HG02623 (cell line): ENCODE measurements at regions not wholly inside any gene's neighbourhood (a gene's known extent, or its start where the extent isn't known, plus 50 kb on each side); places are given as distances from the start of the nearest gene placed in this dataset.
"Not testable (repeated sequence)": the region's sequence is repeated elsewhere in the genome, so short reads cannot be mapped to it uniquely, and the experiment has no call there.

Experiments used
- ATAC-seq: cut with Tn5 transposase; IDR thresholded peaks from one replicate; pipeline ENCODE4 v1.9.1; 2021; ENCODE audit warnings: moderate library complexity; ENCODE audit not compliant: unreplicated experiment

- no peak for ATAC-seq
Observed at GRCh38 chr7:91668217-91668616, 212.3 kb downstream of the MTERF1 start.

- ATAC-seq = no peak
Observed at GRCh38 chr7:91671245-91671644, 209.3 kb downstream of the MTERF1 start.

GRCh38 chr7:91674470-91674869 lies 206.0 kb downstream of the MTERF1 start:
- ATAC-seq = no peak

- ATAC-seq = no peak
Observed at GRCh38 chr7:91681718-91682117, 198.8 kb downstream of the MTERF1 start.

GRCh38 chr7:91683823-91684222 lies 196.7 kb downstream of the MTERF1 start:
- no peak for ATAC-seq

- no peak for ATAC-seq
Observed at GRCh38 chr7:91685544-91685943, 195.0 kb downstream of the MTERF1 start.

GRCh38 chr7:91690541-91691070 lies 189.9 kb downstream of the MTERF1 start:
- ATAC-seq = no peak

GRCh38 chr7:91691865-91692264 lies 188.6 kb downstream of the MTERF1 start:
- ATAC-seq = no peak

GRCh38 chr7:91692800-91693199 lies 187.7 kb downstream of the MTERF1 start:
- no peak for ATAC-seq

- ATAC-seq = no peak
Observed at GRCh38 chr7:91694351-91694841, 186.1 kb downstream of the MTERF1 start.

GRCh38 chr7:91710881-91711280 lies 169.6 kb downstream of the MTERF1 start:
- no peak for ATAC-seq

- ATAC-seq = no peak
Observed at GRCh38 chr7:91713669-91714068, 166.8 kb downstream of the MTERF1 start.

- ATAC-seq = no peak
Observed at GRCh38 chr7:91717681-91718470, 162.6 kb downstream of the MTERF1 start.

GRCh38 chr7:91719008-91719407 lies 161.5 kb downstream of the MTERF1 start:
- ATAC-seq = no peak

GRCh38 chr7:91720260-91720937 lies 160.1 kb downstream of the MTERF1 start:
- no peak for ATAC-seq

GRCh38 chr7:91722831-91723230 lies 157.7 kb downstream of the MTERF1 start:
- ATAC-seq = no peak

- ATAC-seq = not testable (repeated sequence)
Observed at GRCh38 chr7:91729046-91729445, 151.5 kb downstream of the MTERF1 start.

GRCh38 chr7:91731976-91732375 lies 148.5 kb downstream of the MTERF1 start:
- no peak for ATAC-seq

- no peak for ATAC-seq
Observed at GRCh38 chr7:91749418-91749817, 131.1 kb downstream of the MTERF1 start.

GRCh38 chr7:91750091-91750490 lies 130.4 kb downstream of the MTERF1 start:
- no peak for ATAC-seq

GRCh38 chr7:91752102-91752501 lies 128.4 kb downstream of the MTERF1 start:
- no peak for ATAC-seq

- ATAC-seq = not testable (repeated sequence)
Observed at GRCh38 chr7:91754280-91754679, 126.2 kb downstream of the MTERF1 start.
